ENCODE measurements at regions not wholly inside any gene's neighbourhood (a gene's known extent, or its start where the extent isn't known, plus 50 kb on each side); places are given as distances from the start of the nearest gene placed in this dataset.

DNA sequence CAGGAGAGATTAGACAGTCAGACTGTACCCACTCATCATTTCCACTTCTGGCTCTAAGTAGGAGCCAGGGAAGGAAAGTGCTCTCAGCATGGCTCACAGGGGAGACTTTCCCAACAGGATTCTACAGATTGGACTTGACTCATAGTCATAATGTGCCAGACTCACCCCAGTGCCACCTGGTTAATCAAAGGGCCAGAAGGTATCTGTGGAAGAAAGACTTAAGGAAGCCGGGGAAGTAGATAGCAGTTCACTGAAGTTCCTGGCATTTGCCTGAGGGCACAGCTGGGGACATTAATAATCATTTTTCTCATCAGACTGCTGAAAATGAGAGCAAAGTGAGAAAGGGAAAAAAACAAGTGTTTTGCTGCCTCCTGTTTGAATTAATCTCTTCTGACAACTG, 717.5 kb downstream of the TUSC7 start:
- Histone ChIP-seq H2BK12ac (ENCODE audit: low read depth, low read length) (no peak overlapping the region), H3K9me3 (ENCODE audit: insufficient read depth in 2 of 2, low read depth in 1 of 2, low read length in 1 of 2) (no peaks in the 10 kb centered on the region), H2BK20ac (ENCODE audit: low read length) (no peak overlapping the region), H3K4me3 (ENCODE audit: extremely low read depth in 1 of 4, insufficient read depth in 2 of 4, low read depth in 3 of 4, low read length in 4 of 4) (no peak overlapping the region), H2BK5ac (ENCODE audit: low read depth, low read length) (no peak overlapping the region), H3K79me2 (ENCODE audit: control insufficient read depth in 1 of 2, insufficient read depth in 2 of 2, low read length in 2 of 2) (no peaks in the 10 kb centered on the region), H3K56ac (replicated peaks; ENCODE audit: insufficient read length, low read depth, low read length) (no peak overlapping the region), H4K5ac (ENCODE audit: insufficient read length, low read depth, low read length) (no peak overlapping the region), H4K8ac (ENCODE audit: extremely low read depth, insufficient read depth, low read length) (no peak overlapping the region), H3K23me2 (ENCODE audit: low read depth, low read length) (no peaks in the 10 kb centered on the region), H2BK120ac (replicated peaks; ENCODE audit: low read depth, low read length) (no peak overlapping the region), H3K36me3 (ENCODE audit: control insufficient read depth in 2 of 4, insufficient read depth in 4 of 4, low read length in 3 of 4) (no peaks in the 10 kb centered on the region), H3K4ac (replicated peaks; ENCODE audit: insufficient read length, low read depth, low read length) (no peak overlapping the region), H2AFZ (ENCODE audit: low read length) (no peak overlapping the region), H4K20me1 (replicated peaks in 1 of 2; ENCODE audit: control insufficient read depth in 1 of 2, insufficient read depth in 2 of 2, low read length in 2 of 2) (no peaks in the 10 kb centered on the region), H3K18ac (ENCODE audit: extremely low read depth, low read length) (no peak overlapping the region), H3K79me1 (ENCODE audit: low read depth, low read length) (no peaks in the 10 kb centered on the region), H4K91ac (replicated peaks; ENCODE audit: insufficient read length, low read length) (no peak overlapping the region), H2AK5ac (ENCODE audit: low read depth, low read length) (no peak overlapping the region), H3K4me1 (replicated peaks in 1 of 4; ENCODE audit: control insufficient read depth in 3 of 4, insufficient read depth in 4 of 4, low read length in 3 of 4) (no peaks in the 10 kb centered on the region), H3K14ac (ENCODE audit: insufficient read length) (no peak overlapping the region), H3K27me3 (replicated peaks in 1 of 4; ENCODE audit: control insufficient read depth in 3 of 4, extremely low read depth in 1 of 4, insufficient read depth in 3 of 4, low read length in 3 of 4) (no peaks in the 10 kb centered on the region), H2BK15ac (ENCODE audit: low read length) (no peak overlapping the region), H3K9ac (replicated peaks in 1 of 4; ENCODE audit: extremely low read depth in 1 of 4, low read depth in 3 of 4, low read length in 3 of 4) (no peak overlapping the region), H3K23ac (ENCODE audit: insufficient read length) (no peak overlapping the region), H3K27ac (ENCODE audit: low read depth, low read length) (no peak overlapping the region), H3K4me2 (ENCODE audit: insufficient read depth in 1 of 2, low read depth in 2 of 2, low read length in 2 of 2) (no peak overlapping the region)
- POLR2A ChIA-PET (ENCODE audit: partially characterized antibody) = interaction anchor here (1.1 kb wide), 1 partner anchor 27 kb away, joined by 4 read pairs; no protein-coding TSS in a partner anchor
- 100% methylated on average over 1 of the region's 1 CpG; no CpG with 5 or more reads in 1 of the 2 experiments for WGBS, 2 experiments (ENCODE audit: extremely low coverage in 1 of 2, insufficient coverage in 1 of 2, insufficient read length in 1 of 2, insufficient replicate concordance in 2 of 2, low coverage in 1 of 2, low lambda C conversion rate in 2 of 2, missing lambda C conversion rate in 1 of 2)
- FAIRE-seq (no peak), DNase-seq (ENCODE audit: low read depth in 1 of 2, low spot score in 2 of 2) (no peak)
- CTCF ChIA-PET (ENCODE audit: partially characterized antibody) = interaction anchor here (1.3 to 1.4 kb wide), 3 partner anchors 18 to 98 kb away, joined by 3 to 4 read pairs (median 4); no protein-coding TSS in a partner anchor
- TF ChIP-seq CHD1 (IDR thresholded peaks at IDR 0.05; ENCODE audit: low read depth, low read length) (no peak), JUN (IDR thresholded peaks at IDR 0.05; ENCODE audit: low read depth, low read length) (no peak), RNF2 (IDR thresholded peaks at IDR 0.05; ENCODE audit: borderline replicate concordance, low read depth, low read length, missing control alignments, poor library complexity, severe bottlenecking) (no peak), SP4 (IDR thresholded peaks at IDR 0.05; ENCODE audit: low read length) (no peak), KDM5A (IDR thresholded peaks at IDR 0.05; ENCODE audit: low read length) (no peak), GTF2F1 (IDR thresholded peaks at IDR 0.05; ENCODE audit: borderline replicate concordance, low read depth, low read length) (no peak), CHD2 (IDR thresholded peaks at IDR 0.05; ENCODE audit: low read length) (no peak), EZH2 (IDR thresholded peaks at IDR 0.05; ENCODE audit: low read depth, low read length, severe bottlenecking) (no peak), ASH2L (IDR thresholded peaks at IDR 0.05; ENCODE audit: low read length) (no peak), POLR2A (IDR thresholded peaks at IDR 0.05; ENCODE audit: control extremely low read depth in 1 of 2, low read depth in 2 of 2, low read length in 2 of 2) (no peak), SUZ12 (IDR thresholded peaks at IDR 0.05; ENCODE audit: low read length) (no peak), EP300 (IDR thresholded peaks at IDR 0.05; ENCODE audit: borderline replicate concordance in 1 of 2, low read depth in 2 of 2, low read length in 2 of 2) (no peak), CBX5 (IDR thresholded peaks at IDR 0.05; ENCODE audit: low read depth, low read length) (no peak)
- TF ChIP-seq, protein P1, sequence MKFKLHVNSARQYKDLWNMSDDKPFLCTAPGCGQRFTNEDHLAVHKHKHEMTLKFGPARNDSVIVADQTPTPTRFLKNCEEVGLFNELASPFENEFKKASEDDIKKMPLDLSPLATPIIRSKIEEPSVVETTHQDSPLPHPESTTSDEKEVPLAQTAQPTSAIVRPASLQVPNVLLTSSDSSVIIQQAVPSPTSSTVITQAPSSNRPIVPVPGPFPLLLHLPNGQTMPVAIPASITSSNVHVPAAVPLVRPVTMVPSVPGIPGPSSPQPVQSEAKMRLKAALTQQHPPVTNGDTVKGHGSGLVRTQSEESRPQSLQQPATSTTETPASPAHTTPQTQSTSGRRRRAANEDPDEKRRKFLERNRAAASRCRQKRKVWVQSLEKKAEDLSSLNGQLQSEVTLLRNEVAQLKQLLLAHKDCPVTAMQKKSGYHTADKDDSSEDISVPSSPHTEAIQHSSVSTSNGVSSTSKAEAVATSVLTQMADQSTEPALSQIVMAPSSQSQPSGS (IDR thresholded peaks at IDR 0.05; ENCODE audit: low read length) = no peak
